Fibroblast of mammary gland (primary cell): ENCODE measurements at regions not wholly inside any gene's neighbourhood (a gene's known extent, or its start where the extent isn't known, plus 50 kb on each side); places are given as distances from the start of the nearest gene placed in this dataset.

Source experiments
- DNase-seq: peaks from one replicate; pipeline ENCODE4 v3.0.0-alpha.2; 2010; ENCODE audit warnings: low read depth
- H3K4me3 ChIP-seq: 2 replicates; pipeline ENCODE4 v1.5.1; 2011; ENCODE audit warnings: low read depth, mild to moderate bottlenecking, low read length, moderate library complexity; ENCODE audit not compliant: control insufficient read depth
- CTCF ChIP-seq: conservative IDR thresholded peaks from 2 replicates; pipeline ENCODE4 v1.5.1; 2011; ENCODE audit warnings: low read depth, low read length, inconsistent platforms; ENCODE audit not compliant: control insufficient read depth, insufficient read depth

GRCh38 chr3:8095724-8096123 is 405.9 kb upstream of the LMCD1 start:
- H3K4me3 ChIP-seq: no peak overlapping the region
- no peak for DNase-seq

GRCh38 chr3:8097690-8098089 is 403.9 kb upstream of the LMCD1 start:
- DNase-seq: no peak
- peak; percentile 3 for TF ChIP-seq CTCF
- no peak overlapping the region for H3K4me3 ChIP-seq

More at GRCh38 chr3:8095724-8096123, 405.9 kb upstream of the LMCD1 start:
- TF ChIP-seq CTCF: no peak

GRCh38 chr3:8103954-8104353 is 397.7 kb upstream of the LMCD1 start:
- no peak for DNase-seq
- TF ChIP-seq CTCF: no peak
- H3K4me3 ChIP-seq: no peak overlapping the region

- H3K4me3 ChIP-seq: no peak overlapping the region
- no peak for DNase-seq
These were observed 394.7 kb upstream of the LMCD1 start for GRCh38 chr3:8106921-8107320.

GRCh38 chr3:8110966-8111798 is 390.4 kb upstream of the LMCD1 start:
- peak; percentile 66 for DNase-seq
- no peak overlapping the region for H3K4me3 ChIP-seq
- peak; percentile 80 for TF ChIP-seq CTCF

More at GRCh38 chr3:8106921-8107320, 394.7 kb upstream of the LMCD1 start:
- no peak for TF ChIP-seq CTCF

- H3K4me3 ChIP-seq: no peak overlapping the region
- no peak for TF ChIP-seq CTCF
These were observed 389.0 kb upstream of the LMCD1 start for GRCh38 chr3:8112587-8112986.

GRCh38 chr3:8113626-8114025 is 388.0 kb upstream of the LMCD1 start:
- no peak for DNase-seq
- no peak overlapping the region for H3K4me3 ChIP-seq
- TF ChIP-seq CTCF: no peak

More at GRCh38 chr3:8112587-8112986, 389.0 kb upstream of the LMCD1 start:
- DNase-seq: no peak
